ENCODE measurements at regions not wholly inside any gene's neighbourhood (a gene's known extent, or its start where the extent isn't known, plus 50 kb on each side); places are given as distances from the start of the nearest gene placed in this dataset.

- no peak for DNase-seq (ENCODE audit: low spot score)
Measured at GRCh38 chr20:50273601-50274491, 83.2 kb downstream of the CEBPB start.

GRCh38 chr20:50274570-50275430, 84.2 kb downstream of the CEBPB start:
- DNase-seq (ENCODE audit: low spot score), result no peak

- no peak for DNase-seq (ENCODE audit: low spot score)
Measured at GRCh38 chr20:50276119-50277063, 85.8 kb downstream of the CEBPB start.

GRCh38 chr20:50277064-50277415, 86.4 kb downstream of the CEBPB start:
- DNase-seq (ENCODE audit: low spot score), result no peak

GRCh38 chr20:50277460-50278376, 87.1 kb downstream of the CEBPB start:
- no peak for DNase-seq (ENCODE audit: low spot score)

- DNase-seq (ENCODE audit: low spot score), result no peak
Measured at GRCh38 chr20:50278377-50278683, 87.7 kb downstream of the CEBPB start.

- DNase-seq (ENCODE audit: low spot score), result peak; percentile 94
Measured at GRCh38 chr20:50278684-50279531, 88.3 kb downstream of the CEBPB start.

- DNase-seq (ENCODE audit: low spot score), result no peak
Measured at GRCh38 chr20:50279988-50280850, 89.6 kb downstream of the CEBPB start.

GRCh38 chr20:50280851-50281655, 90.4 kb downstream of the CEBPB start:
- no peak for DNase-seq (ENCODE audit: low spot score)

- no peak for DNase-seq (ENCODE audit: low spot score)
Measured at GRCh38 chr20:50281831-50282591, 91.4 kb downstream of the CEBPB start.

- no peak for DNase-seq (ENCODE audit: low spot score)
Measured at GRCh38 chr20:50282592-50283241, 92.1 kb downstream of the CEBPB start.

GRCh38 chr20:50283370-50283769, 92.7 kb downstream of the CEBPB start:
- no peak for DNase-seq (ENCODE audit: low spot score)

GRCh38 chr20:50283922-50284810, 93.5 kb downstream of the CEBPB start:
- DNase-seq (ENCODE audit: low spot score), result peak; percentile 94

- DNase-seq (ENCODE audit: low spot score), result no peak
Measured at GRCh38 chr20:50284811-50285375, 94.3 kb downstream of the CEBPB start.

- no peak for DNase-seq (ENCODE audit: low spot score)
Measured at GRCh38 chr20:50285376-50286173, 94.9 kb downstream of the CEBPB start.

All from HuH-7.5 (cell line).